H1 (cell line): ENCODE measurements at regions not wholly inside any gene's neighbourhood (a gene's known extent, or its start where the extent isn't known, plus 50 kb on each side); places are given as distances from the start of the nearest gene placed in this dataset.

Experiments used
- CTCF ChIA-PET: fragments of 300-600 bp; sonication (Branson Sonifier 250); formaldehyde crosslinking; loops from one replicate; lab custom pipeline; 2021; ENCODE audit not compliant: partially characterized antibody; lab: Charles Lee
- POLR2A ChIA-PET: fragments of 300-600 bp; sonication (Branson Sonifier 250); formaldehyde crosslinking; loops from one replicate; lab custom pipeline; 2021; ENCODE audit warnings: inconsistent platforms; ENCODE audit not compliant: partially characterized antibody; lab: Charles Lee
- DNase-seq, 2 experiments: peaks; one replicate each; pipeline versions ENCODE4 v3.0.0 to v3.0.0-alpha.2; 2010 to 2022; ENCODE audit warnings: low spot score in 2 of 2, low read depth in 1 of 2, mixed read lengths in 1 of 2
- FAIRE-seq: peaks from 2 replicates; lab custom pipeline; 2011; peaks lifted over from hg19 to GRCh38; lab: Jason Lieb, UNC
- H2AFZ ChIP-seq: 2 replicates; pipeline ENCODE4 v1.8.1; 2012; ENCODE audit warnings: low read length, inconsistent platforms
- H2AK5ac ChIP-seq: 2 replicates; pipeline ENCODE4 v1.6.1; 2013; ENCODE audit warnings: low read depth, low read length
- H2BK120ac ChIP-seq: replicated peaks from 2 replicates; pipeline ENCODE3; 2013; ENCODE audit warnings: low read depth, low read length, inconsistent platforms
- H2BK12ac ChIP-seq: 2 replicates; pipeline ENCODE4 v1.6.1; 2013; ENCODE audit warnings: low read depth, low read length
- H2BK15ac ChIP-seq: 2 replicates; pipeline ENCODE4 v1.6.1; 2013; ENCODE audit warnings: low read length
- H2BK20ac ChIP-seq: 2 replicates; pipeline ENCODE4 v1.6.1; 2013; ENCODE audit warnings: low read length
- H2BK5ac ChIP-seq: 2 replicates; pipeline ENCODE4 v1.6.1; 2013; ENCODE audit warnings: low read depth, low read length
- H3K14ac ChIP-seq: 2 replicates; pipeline ENCODE4 v1.6.1; 2013; ENCODE audit warnings: inconsistent platforms; ENCODE audit not compliant: insufficient read length
- H3K18ac ChIP-seq: 2 replicates; pipeline ENCODE4 v1.6.1; 2013; ENCODE audit warnings: low read length; ENCODE audit errors: extremely low read depth
- H3K23ac ChIP-seq: 2 replicates; pipeline ENCODE4 v1.6.1; 2013; ENCODE audit warnings: inconsistent platforms; ENCODE audit not compliant: insufficient read length
- H3K23me2 ChIP-seq: 2 replicates; pipeline ENCODE4 v1.6.1; 2013; ENCODE audit warnings: low read depth, low read length
- H3K27ac ChIP-seq: 2 replicates; pipeline ENCODE4 v1.6.1; 2011; ENCODE audit warnings: low read depth, low read length, inconsistent platforms
- H3K27me3 ChIP-seq, 4 experiments: replicated peaks in 1 of 4; 1 replicate in 1 of 4; 2 replicates in 3 of 4; pipeline versions ENCODE4 v1.6.1 to v1.8.1; 2011 to 2013; ENCODE audit warnings: low read length in 3 of 4, mild to moderate bottlenecking in 3 of 4, inconsistent platforms in 2 of 4, mixed read lengths in 2 of 4, moderate library complexity in 1 of 4; ENCODE audit not compliant: control insufficient read depth in 3 of 4, insufficient read depth in 3 of 4; ENCODE audit errors: extremely low read depth in 1 of 4
- H3K36me3 ChIP-seq, 4 experiments: 2 replicates each; pipeline versions ENCODE4 v1.6.1 to v1.8.1; 2011 to 2013; ENCODE audit warnings: mild to moderate bottlenecking in 4 of 4, low read length in 3 of 4, moderate library complexity in 2 of 4, control low read depth in 1 of 4, inconsistent platforms in 1 of 4; ENCODE audit not compliant: insufficient read depth in 4 of 4, control insufficient read depth in 2 of 4
- H3K4ac ChIP-seq: replicated peaks from 2 replicates; pipeline ENCODE3; 2013; ENCODE audit warnings: low read length, low read depth, mixed read lengths, inconsistent platforms; ENCODE audit not compliant: insufficient read length
- H3K4me1 ChIP-seq, 4 experiments: replicated peaks in 1 of 4; 1 replicate in 1 of 4; 2 replicates in 3 of 4; pipeline versions ENCODE4 v1.6.1 to v1.8.1; 2011 to 2013; ENCODE audit warnings: low read length in 3 of 4, inconsistent platforms in 2 of 4, mixed read lengths in 1 of 4; ENCODE audit not compliant: insufficient read depth in 4 of 4, control insufficient read depth in 3 of 4
- H3K4me2 ChIP-seq, 2 experiments: 2 replicates each; pipeline versions ENCODE4 v1.6.1 to v1.8.1; 2011 to 2013; ENCODE audit warnings: low read depth in 2 of 2, low read length in 2 of 2, control low read depth in 1 of 2, inconsistent platforms in 1 of 2, mild to moderate bottlenecking in 1 of 2; ENCODE audit not compliant: insufficient read depth in 1 of 2
- H3K4me3 ChIP-seq, 4 experiments: fragments of 200-600, 300-600 bp in 1 of 4; sonication (generic), shearing (Covaris generic), sonication (Bioruptor Twin) in 1 of 4; 2 replicates each; pipeline versions ENCODE4 v1.5.1 to v1.8.1; 2011 to 2016; ENCODE audit warnings: low read length in 4 of 4, low read depth in 3 of 4, control low read depth in 2 of 4, inconsistent platforms in 2 of 4, mild to moderate bottlenecking in 2 of 4, mixed read lengths in 1 of 4, moderate library complexity in 1 of 4; ENCODE audit not compliant: insufficient read depth in 2 of 4; ENCODE audit errors: extremely low read depth in 1 of 4
- H3K56ac ChIP-seq: replicated peaks from 2 replicates; pipeline ENCODE3; 2013; ENCODE audit warnings: low read depth, mild to moderate bottlenecking, mixed read lengths, low read length, inconsistent platforms; ENCODE audit not compliant: insufficient read length
- H3K79me1 ChIP-seq: 2 replicates; pipeline ENCODE4 v1.6.1; 2013; ENCODE audit warnings: low read depth, low read length, control low read depth
- H3K79me2 ChIP-seq, 2 experiments: 2 replicates each; pipeline versions ENCODE4 v1.6.1 to v1.8.1; 2012 to 2013; ENCODE audit warnings: low read length in 2 of 2, mild to moderate bottlenecking in 2 of 2, inconsistent platforms in 1 of 2; ENCODE audit not compliant: insufficient read depth in 2 of 2, control insufficient read depth in 1 of 2
- H3K9ac ChIP-seq, 4 experiments: replicated peaks in 1 of 4; 1 replicate in 1 of 4; 2 replicates in 3 of 4; pipeline versions ENCODE4 v1.6.1 to v1.8.1; 2011 to 2013; ENCODE audit warnings: low read depth in 3 of 4, low read length in 3 of 4, control low read depth in 2 of 4, mild to moderate bottlenecking in 2 of 4, moderate library complexity in 2 of 4, inconsistent platforms in 1 of 4; ENCODE audit errors: extremely low read depth in 1 of 4
- H3K9me3 ChIP-seq, 2 experiments: 2 replicates each; pipeline versions ENCODE4 v1.6.1 to v1.8.1; 2012 to 2013; ENCODE audit warnings: mild to moderate bottlenecking in 2 of 2, moderate library complexity in 2 of 2, control low read depth in 1 of 2, inconsistent platforms in 1 of 2, low read depth in 1 of 2, low read length in 1 of 2, mixed read lengths in 1 of 2; ENCODE audit not compliant: insufficient read depth in 2 of 2
- H4K20me1 ChIP-seq, 2 experiments: replicated peaks in 1 of 2; 2 replicates each; pipeline versions ENCODE3 to v1.8.1; 2011 to 2013; ENCODE audit warnings: inconsistent platforms in 2 of 2, low read length in 2 of 2, mild to moderate bottlenecking in 1 of 2; ENCODE audit not compliant: insufficient read depth in 2 of 2, control insufficient read depth in 1 of 2
- H4K5ac ChIP-seq: 2 replicates; pipeline ENCODE4 v1.6.1; 2013; ENCODE audit warnings: low read length, low read depth, mixed read lengths, inconsistent platforms; ENCODE audit not compliant: insufficient read length
- H4K8ac ChIP-seq: 2 replicates; pipeline ENCODE4 v1.8.0; 2013; ENCODE audit warnings: mild to moderate bottlenecking, moderate library complexity, low read length, inconsistent platforms; ENCODE audit not compliant: insufficient read depth; ENCODE audit errors: extremely low read depth
- H4K91ac ChIP-seq: replicated peaks from 2 replicates; pipeline ENCODE3; 2013; ENCODE audit warnings: low read length, mixed read lengths, inconsistent platforms; ENCODE audit not compliant: insufficient read length
- CBX5 ChIP-seq: fragments of 300-800, 300-1000 bp; sonication (generic); IDR thresholded peaks from 2 replicates; pipeline ENCODE4 v1.7.1; 2016; ENCODE audit warnings: antibody characterized with exemption, low read length, low read depth
- EP300 ChIP-seq, 2 experiments: IDR thresholded peaks; 1 replicate in 1 of 2; 2 replicates in 1 of 2; pipeline ENCODE4 v1.6.1; 2011 to 2012; ENCODE audit warnings: low read depth in 2 of 2, low read length in 2 of 2, mild to moderate bottlenecking in 2 of 2, borderline replicate concordance in 1 of 2, inconsistent platforms in 1 of 2, moderate library complexity in 1 of 2
- GABPA ChIP-seq: IDR thresholded peaks from 2 replicates; pipeline ENCODE4 v1.6.1; 2011; ENCODE audit warnings: mild to moderate bottlenecking, low read length, moderate library complexity, borderline replicate concordance; ENCODE audit not compliant: insufficient read depth
- HDAC6 ChIP-seq: IDR thresholded peaks from one replicate; pipeline ENCODE4 v1.7.1; 2012; ENCODE audit warnings: low read depth, mild to moderate bottlenecking, inconsistent platforms, low read length, moderate library complexity
- KDM5A ChIP-seq: fragments of 200-600 bp; IDR thresholded peaks from 2 replicates; pipeline ENCODE4 v1.7.1; 2012; ENCODE audit warnings: mild to moderate bottlenecking, low read length, inconsistent platforms, mixed read lengths
- POLR2AphosphoS5 ChIP-seq: IDR thresholded peaks from 2 replicates; pipeline ENCODE4 v1.6.1; 2011; ENCODE audit warnings: low read depth, low read length
- RNF2 ChIP-seq: fragments of 200-900, 300-1000 bp; sonication (generic); IDR thresholded peaks from 2 replicates; pipeline ENCODE4 v1.7.1; 2016; ENCODE audit warnings: borderline replicate concordance, low read depth, mild to moderate bottlenecking, antibody characterized with exemption, low read length; ENCODE audit not compliant: poor library complexity, severe bottlenecking; ENCODE audit errors: missing control alignments
- SIX5 ChIP-seq: IDR thresholded peaks from 2 replicates; pipeline ENCODE4 v1.6.1; 2011; ENCODE audit warnings: mild to moderate bottlenecking, low read depth, low read length
- SP4 ChIP-seq: IDR thresholded peaks from 2 replicates; pipeline ENCODE4 v1.6.1; 2012; ENCODE audit warnings: low read length, inconsistent platforms
- TAF1 ChIP-seq: IDR thresholded peaks from 2 replicates; pipeline ENCODE4 v1.6.1; 2011; ENCODE audit warnings: mild to moderate bottlenecking, low read depth, low read length
- TCF12 ChIP-seq: IDR thresholded peaks from 2 replicates; pipeline ENCODE4 v1.6.1; 2011; ENCODE audit warnings: low read depth, mild to moderate bottlenecking, low read length
- WGBS, 2 experiments: shearing (Covaris generic) in 1 of 2; methylation state at CpG; one replicate each; pipeline versions ENCODE4 v1.1.6 to v1.1.7; 2013 to 2015; ENCODE audit warnings: low lambda C conversion rate in 2 of 2, mixed read lengths in 2 of 2, inconsistent platforms in 1 of 2, low coverage in 1 of 2, missing lambda C conversion rate in 1 of 2; ENCODE audit not compliant: insufficient replicate concordance in 2 of 2, insufficient coverage in 1 of 2, insufficient read length in 1 of 2; ENCODE audit errors: extremely low coverage in 1 of 2, missing lambda C conversion rate in 1 of 2; 5-methylcytosine and 5-hydroxymethylcytosine counted together
- TF ChIP-seq, protein P1 (sequence below): IDR thresholded peaks from 2 replicates; pipeline ENCODE4 v1.6.1; 2012; ENCODE audit warnings: low read length, inconsistent platforms
- TF ChIP-seq, protein P2 (sequence below): IDR thresholded peaks from 2 replicates; pipeline ENCODE4 v1.6.1; 2011; ENCODE audit warnings: low read depth, mild to moderate bottlenecking, low read length; ENCODE audit not compliant: insufficient read depth

DNA sequence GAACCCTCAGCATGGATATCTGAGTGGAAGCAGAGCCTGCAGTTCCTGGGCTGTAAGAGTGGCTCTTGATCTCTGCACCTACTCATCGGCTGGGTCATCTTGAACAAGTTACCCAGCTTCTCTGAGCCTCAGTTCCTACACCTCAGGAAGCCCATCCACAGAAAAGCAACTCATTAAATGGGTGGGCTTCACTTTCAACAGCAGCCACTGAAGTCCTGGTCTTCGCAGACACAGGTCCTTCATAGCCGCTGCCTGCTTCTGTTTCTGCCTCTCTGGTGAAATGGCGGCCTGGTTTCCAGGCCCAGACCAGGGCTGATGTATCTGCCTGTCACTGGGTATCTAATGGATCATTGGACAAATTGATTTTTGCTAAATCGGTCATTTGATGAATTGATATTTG lies 571.4 kb downstream of the PTPRU start:
- POLR2A ChIA-PET, result no interaction called here
- TF ChIP-seq KDM5A (no peak), RNF2 (no peak), TCF12 (no peak), CBX5 (no peak), SIX5 (no peak), TAF1 (no peak), GABPA (no peak), EP300 (IDR thresholded peaks at IDR 0.05; ENCODE audit: borderline replicate concordance in 1 of 2, low read depth in 2 of 2, low read length in 2 of 2) (no peak), SP4 (no peak), HDAC6 (no peak), POLR2AphosphoS5 (no peak)
- TF ChIP-seq, protein P1, sequence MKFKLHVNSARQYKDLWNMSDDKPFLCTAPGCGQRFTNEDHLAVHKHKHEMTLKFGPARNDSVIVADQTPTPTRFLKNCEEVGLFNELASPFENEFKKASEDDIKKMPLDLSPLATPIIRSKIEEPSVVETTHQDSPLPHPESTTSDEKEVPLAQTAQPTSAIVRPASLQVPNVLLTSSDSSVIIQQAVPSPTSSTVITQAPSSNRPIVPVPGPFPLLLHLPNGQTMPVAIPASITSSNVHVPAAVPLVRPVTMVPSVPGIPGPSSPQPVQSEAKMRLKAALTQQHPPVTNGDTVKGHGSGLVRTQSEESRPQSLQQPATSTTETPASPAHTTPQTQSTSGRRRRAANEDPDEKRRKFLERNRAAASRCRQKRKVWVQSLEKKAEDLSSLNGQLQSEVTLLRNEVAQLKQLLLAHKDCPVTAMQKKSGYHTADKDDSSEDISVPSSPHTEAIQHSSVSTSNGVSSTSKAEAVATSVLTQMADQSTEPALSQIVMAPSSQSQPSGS, result no peak
- TF ChIP-seq, protein P2, sequence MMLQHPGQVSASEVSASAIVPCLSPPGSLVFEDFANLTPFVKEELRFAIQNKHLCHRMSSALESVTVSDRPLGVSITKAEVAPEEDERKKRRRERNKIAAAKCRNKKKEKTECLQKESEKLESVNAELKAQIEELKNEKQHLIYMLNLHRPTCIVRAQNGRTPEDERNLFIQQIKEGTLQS, result no peak

More for the DNA sequence above, 571.4 kb downstream of the PTPRU start:
- no peaks in the 10 kb centered on the region for H3K23me2 ChIP-seq
- 93% methylated on average over 5 of the region's 5 CpGs; no CpG with 5 or more reads in 1 of the 2 experiments for WGBS, 2 experiments
- H2BK120ac ChIP-seq, result no peak overlapping the region
- H2BK15ac ChIP-seq, result no peak overlapping the region
- no peak for DNase-seq
- CTCF ChIA-PET, result interaction anchor here (1.0 kb wide), 1 partner anchor 279 kb away, joined by 3 read pairs; no protein-coding TSS in a partner anchor
- no peak overlapping the region for H2AK5ac ChIP-seq
- no peak overlapping the region for H3K4me2 ChIP-seq
- no peaks in the 10 kb centered on the region for H3K27me3 ChIP-seq
- H3K4me1 ChIP-seq, result peaks cover 0 to 3% (median 2%) of the 10 kb centered on the region in 4 experiments; a peak in 3 of 7 replicates
- H3K56ac ChIP-seq, result no peak overlapping the region
- H2AFZ ChIP-seq, result no peak overlapping the region
- H3K23ac ChIP-seq, result no peak overlapping the region
- no peak overlapping the region for H3K4me3 ChIP-seq
- no peak overlapping the region for H2BK5ac ChIP-seq
- no peak overlapping the region for H3K14ac ChIP-seq
- H3K27ac ChIP-seq, result no peak overlapping the region
- H3K9me3 ChIP-seq, result no peaks in the 10 kb centered on the region
- H3K79me1 ChIP-seq, result no peaks in the 10 kb centered on the region
- no peaks in the 10 kb centered on the region for H4K20me1 ChIP-seq
- H3K36me3 ChIP-seq, result no peaks in the 10 kb centered on the region
- no peak overlapping the region for H4K5ac ChIP-seq
- H3K4ac ChIP-seq, result no peak overlapping the region
- no peak overlapping the region for H3K9ac ChIP-seq
- no peak for FAIRE-seq
- no peak overlapping the region for H4K91ac ChIP-seq
- no peak overlapping the region for H2BK12ac ChIP-seq
- H3K18ac ChIP-seq, result no peak overlapping the region
- H3K79me2 ChIP-seq, result no peaks in the 10 kb centered on the region
- H2BK20ac ChIP-seq, result no peak overlapping the region
- no peak overlapping the region for H4K8ac ChIP-seq
